GM21576 (cell line): ENCODE measurements at regions not wholly inside any gene's neighbourhood (a gene's known extent, or its start where the extent isn't known, plus 50 kb on each side); places are given as distances from the start of the nearest gene placed in this dataset.

Experiments
- ATAC-seq: cut with Tn5 transposase; IDR thresholded peaks from one replicate; pipeline ENCODE4 v1.9.1; 2021; ENCODE audit warnings: mild to moderate bottlenecking, moderate library complexity; ENCODE audit not compliant: unreplicated experiment

DNA sequence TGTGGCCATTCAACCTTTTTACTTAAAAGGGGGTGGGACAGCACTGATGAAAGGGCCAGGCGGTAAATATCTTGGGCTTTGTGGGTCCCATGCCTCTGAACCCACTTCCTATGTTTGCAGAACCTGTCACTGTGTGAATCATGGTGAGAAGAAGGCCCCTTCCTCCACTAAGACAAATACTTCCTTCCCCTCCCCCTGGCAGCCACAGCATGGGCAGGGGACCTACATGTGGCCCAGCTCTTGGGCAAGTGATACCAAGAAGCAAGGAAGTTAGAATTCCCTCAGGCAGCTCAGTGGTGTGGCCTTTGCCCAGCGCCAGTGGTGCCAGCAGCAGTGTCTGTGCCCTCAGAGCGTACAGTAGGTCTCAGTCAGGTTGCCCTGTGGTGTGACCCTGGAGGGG, 168.6 kb downstream of the TRIM33 start:
- no peak for ATAC-seq

DNA sequence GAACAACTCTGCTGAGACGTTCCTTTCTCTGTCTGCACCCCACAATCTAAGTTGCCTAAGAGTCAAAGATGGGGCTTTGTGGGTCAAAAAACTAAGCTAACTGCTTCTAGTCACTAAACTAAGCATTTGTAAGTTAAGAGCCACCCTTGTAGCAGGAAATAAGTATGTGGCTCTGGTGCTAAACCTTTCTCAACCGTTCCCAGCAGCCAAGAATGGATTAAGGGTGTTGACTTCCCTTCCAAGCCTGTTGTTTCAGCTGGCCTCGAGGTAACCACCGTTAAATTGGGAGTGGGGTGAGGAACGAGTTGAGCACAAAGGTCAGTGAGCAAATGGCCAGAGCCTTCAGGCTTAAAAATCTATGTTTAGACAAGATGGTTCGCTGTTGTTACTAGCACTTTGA, 169.1 kb downstream of the TRIM33 start:
- no peak for ATAC-seq

DNA sequence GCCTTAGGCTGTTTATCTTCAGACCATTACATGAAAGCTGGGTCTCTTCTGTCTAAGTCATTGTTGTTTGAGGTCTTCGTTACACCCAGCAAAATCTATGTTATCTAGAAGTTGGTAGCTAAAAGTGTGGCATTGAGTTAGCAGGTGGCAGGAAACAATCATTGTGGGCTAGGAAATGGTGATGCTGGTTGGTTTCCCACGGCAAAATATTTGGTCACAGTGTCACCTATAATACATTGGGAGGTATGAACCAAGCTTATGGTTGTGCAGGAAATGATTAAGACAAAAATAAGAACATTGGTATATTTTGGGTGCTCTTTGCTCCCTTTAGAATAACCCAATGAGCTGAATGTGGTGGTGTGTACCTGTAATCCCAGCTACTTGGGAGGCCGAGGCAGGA, 169.7 kb downstream of the TRIM33 start:
- ATAC-seq: no peak

DNA sequence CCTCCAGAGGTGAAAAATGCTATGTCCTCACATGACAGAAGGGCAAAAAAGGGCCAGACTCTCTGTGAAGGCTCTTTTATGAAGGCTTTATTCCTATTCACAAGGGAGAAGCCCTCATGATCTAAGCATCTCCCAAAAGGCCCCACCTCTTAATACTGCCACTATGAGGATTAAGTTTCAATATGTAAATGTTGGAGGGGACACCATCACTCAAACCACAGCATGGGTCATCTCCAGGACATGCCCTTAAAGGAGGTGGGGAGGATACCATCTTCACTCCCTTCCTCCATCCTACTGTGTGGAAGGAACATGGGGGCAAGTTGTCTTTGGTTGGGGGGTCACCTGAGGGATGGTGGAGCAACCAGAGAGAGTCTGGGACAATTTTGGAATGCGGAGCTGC, 170.1 kb downstream of the TRIM33 start:
- ATAC-seq: no peak

DNA sequence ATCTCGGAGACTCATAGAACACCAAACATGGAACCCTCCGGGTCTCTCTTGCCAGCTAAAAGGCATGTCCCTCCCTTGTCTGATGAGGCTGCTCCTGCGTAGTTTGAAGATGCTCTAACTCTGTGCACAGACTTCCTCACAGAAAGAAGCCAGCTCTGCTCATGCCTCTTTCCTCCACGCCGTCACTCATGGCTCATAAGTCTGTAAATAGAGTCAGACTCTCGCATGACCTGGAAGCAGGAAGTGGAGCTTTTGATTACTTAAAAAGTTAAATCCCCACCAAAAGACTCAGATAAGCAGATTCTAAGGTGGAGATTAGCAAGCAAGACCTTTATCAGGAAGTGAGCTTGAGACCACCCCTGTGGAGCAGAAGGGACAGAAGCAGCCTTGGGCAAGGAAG, 171.6 kb downstream of the TRIM33 start:
- ATAC-seq: no peak

DNA sequence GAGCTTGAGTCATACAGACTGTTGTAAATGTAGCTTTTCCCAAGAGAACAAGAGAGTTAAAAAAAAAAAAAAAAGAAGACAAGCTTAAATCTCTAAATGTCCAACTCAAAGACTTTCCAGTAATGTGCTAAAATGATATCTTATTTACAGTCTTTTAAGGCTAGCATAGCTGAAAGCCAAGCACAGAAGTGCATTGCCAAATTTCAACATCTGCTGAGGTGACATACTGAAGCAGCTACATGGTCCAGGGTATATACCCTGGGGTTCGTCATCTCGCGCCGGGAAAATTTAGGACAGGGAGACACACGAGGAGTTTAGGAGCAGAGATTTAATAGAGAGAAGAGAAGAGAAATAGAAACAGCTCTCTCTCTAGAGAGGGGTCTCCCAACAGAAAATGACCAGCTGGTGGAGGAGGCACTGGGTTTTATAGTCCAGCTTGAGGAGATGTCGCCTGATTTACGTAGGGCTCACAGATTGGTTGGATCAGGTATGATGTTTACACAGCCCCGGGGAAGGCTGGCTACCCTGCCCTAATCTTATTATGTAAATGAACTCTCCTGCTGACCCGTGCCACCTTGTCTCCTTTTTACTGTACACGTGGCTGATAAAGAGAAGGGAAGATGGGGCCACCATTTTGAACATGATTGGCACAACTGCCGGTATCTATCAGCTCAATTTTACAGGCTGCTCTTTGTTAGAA, 172.7 kb downstream of the TRIM33 start:
- no peak for ATAC-seq

DNA sequence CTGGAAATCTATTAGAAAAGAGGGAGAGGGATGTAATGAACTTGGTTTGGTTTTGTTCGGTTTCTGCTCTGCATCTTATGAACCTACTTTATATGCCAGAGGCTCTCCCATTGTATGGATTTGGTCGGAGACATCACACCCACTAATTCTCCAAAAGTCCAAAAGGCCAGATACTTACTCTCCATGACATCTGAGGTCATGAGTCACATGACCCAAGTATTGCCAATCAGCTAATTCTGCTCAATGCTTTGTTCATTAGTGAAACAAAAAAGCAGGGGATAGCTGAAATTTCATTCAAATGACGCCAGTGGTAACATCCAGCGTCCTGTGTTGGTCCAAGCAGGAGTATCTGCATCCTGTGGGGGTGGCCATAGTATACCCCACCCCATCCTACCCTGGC, 173.6 kb downstream of the TRIM33 start:
- no peak for ATAC-seq

DNA sequence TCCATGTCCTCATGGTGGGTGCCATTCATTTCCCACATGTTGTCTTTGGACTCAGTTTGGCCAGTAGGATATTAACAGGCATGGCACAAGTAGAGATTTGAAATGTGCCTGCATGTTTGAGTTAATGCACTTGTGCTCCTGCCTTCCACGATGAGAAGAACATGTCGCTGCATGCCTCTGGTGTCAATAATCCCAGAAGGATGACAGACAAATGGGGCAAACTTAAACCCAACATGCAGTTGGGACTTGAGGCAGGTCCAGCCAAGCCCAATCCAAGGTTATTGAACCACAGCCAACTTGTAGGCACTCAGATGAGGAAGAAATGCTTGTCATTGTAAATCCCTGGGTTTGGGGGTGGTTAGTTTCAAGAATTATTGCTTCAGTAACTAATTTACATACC, 174.6 kb downstream of the TRIM33 start:
- ATAC-seq: no peak

DNA sequence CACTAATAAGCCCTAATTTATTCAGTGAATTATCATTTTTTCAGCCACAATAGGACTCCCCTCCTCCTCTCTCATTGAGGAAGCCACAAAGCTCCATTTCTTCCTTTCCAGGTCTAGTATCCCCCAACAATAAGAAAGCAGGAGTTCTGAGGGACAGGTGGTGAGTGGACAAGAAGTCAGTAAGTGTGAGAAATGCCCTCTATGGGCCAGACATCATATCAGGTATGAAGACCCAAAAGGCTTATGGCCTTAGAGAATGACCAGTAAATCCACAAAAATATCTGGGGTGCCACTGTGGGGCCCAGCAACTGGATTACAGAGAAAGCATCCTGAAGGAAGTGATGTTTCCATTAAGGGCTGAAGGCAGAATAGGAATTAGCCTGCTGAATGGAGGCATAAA, 175.7 kb downstream of the TRIM33 start:
- ATAC-seq: no peak

DNA sequence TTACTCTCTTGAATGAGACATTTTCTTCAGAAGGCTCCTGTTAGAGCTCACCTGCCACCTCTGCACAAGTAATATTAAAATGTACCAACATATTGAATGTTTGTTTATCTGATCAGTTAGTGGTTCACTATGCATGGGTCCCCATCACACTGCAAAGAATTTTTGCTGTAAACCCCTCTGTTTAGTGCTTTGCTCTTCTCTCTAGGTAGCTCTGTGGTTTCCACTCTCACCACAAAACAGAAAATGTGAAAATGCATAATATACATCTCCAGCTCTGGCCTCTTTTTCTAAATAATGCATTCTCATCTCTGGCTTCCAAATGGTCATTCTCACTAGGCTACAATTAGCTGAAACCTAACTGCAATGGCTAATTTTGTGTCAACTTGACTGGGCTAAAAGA, 176.7 kb downstream of the TRIM33 start:
- no peak for ATAC-seq

DNA sequence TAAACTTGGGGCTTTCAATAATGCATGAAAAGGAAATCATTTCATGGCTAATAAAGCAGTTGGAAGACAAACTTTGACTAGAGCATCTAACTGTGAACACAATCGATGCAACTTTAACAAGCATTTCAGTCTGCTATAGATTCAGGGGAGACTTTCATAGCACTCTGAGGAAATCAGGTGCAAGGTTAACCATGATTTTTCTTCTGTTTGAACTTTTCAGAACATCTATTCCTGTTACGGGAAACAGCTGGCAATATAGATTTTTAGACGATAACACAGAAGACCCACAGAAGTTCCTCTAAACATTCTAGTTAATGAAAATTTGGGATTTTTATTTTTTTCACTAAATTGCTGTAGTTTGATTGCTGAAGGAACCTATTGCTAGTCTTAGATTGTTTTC, 177.3 kb downstream of the TRIM33 start:
- no peak for ATAC-seq

DNA sequence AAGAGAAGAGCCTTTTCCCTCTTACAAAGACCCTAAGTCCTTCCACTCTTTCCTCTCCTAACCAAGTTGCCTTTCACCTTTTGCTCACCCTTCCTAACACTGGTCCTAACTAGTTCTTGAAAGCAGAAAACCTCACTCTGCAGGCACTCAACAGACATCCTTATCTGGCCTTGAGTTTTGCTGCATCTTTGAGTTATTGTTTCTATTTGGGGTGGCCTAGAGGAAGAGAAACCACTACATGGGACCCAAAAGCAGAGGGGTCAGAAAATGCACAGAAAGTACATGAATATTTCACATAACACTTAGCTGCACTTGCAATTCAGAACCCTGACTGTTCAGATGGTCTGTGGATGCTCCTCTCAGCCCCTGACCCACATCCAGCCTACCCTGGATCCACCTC, 178.3 kb upstream of the SYT6 start:
- ATAC-seq: no peak

DNA sequence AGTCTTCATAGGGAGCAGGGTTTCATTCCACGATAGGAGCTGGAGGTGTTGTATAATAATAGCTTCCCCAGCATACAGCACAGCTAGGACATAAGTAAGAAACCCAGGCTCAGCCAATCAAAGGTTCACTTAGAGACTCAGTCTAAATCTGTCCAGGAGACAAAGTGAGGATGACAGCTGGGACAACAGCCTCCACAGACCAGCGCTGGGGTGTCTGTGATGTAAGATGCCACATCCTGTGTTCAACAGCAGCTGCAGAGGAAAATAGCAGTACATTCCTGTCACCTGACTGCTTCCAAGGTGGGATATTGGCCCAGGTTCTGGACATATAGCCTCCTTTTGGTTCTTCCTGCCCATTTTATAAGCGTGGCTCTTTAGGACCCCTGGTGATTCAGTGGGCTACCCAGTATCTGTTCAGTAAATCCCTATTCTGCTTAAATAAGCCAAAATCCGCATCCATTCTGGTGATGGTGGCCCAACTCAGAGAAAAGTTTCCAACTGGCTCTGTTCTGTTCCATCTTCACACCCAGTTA, 176.8 kb upstream of the SYT6 start:
- ATAC-seq: no peak

DNA sequence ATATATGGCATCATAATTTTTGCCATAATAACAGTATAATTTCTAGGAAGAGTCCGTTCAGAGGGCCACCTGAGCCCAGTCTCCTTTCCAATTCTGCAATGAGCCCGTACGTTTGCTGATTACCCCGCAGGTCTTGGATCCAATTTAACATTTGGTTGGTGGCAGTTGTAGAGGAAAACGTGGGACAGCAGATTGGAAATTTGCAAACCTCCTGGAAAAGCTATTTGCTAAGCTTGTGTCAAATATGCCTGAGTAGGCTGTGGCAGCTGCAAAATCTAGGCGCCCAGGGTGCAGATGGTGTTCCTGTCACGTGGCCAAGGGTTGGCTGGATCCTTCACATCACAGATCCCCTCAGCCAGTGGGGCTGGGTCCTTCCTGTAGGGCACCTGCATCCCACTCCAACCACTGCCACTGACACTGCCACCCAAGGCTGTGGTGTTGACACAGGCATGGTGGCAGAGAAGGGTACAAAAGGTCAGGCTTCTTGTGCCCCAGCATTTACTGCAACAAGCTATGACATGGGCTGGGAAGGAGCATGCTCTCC, 174.8 kb upstream of the SYT6 start:
- ATAC-seq: no peak

DNA sequence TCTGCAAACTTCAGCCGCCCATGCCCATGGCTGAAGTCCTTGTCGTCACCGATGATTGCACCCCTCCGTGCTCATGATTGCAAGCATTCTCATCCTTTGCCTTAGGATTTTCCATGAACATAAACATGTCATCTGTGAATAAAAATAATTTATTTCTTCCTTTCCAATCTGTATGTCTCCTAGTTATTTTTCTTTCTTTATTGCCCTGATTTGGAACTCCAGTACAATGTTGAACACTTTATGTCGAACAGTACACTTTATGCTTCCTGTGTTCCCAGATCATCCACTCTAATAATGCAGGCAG, 170.9 kb upstream of the SYT6 start:
- ATAC-seq: no peak

DNA sequence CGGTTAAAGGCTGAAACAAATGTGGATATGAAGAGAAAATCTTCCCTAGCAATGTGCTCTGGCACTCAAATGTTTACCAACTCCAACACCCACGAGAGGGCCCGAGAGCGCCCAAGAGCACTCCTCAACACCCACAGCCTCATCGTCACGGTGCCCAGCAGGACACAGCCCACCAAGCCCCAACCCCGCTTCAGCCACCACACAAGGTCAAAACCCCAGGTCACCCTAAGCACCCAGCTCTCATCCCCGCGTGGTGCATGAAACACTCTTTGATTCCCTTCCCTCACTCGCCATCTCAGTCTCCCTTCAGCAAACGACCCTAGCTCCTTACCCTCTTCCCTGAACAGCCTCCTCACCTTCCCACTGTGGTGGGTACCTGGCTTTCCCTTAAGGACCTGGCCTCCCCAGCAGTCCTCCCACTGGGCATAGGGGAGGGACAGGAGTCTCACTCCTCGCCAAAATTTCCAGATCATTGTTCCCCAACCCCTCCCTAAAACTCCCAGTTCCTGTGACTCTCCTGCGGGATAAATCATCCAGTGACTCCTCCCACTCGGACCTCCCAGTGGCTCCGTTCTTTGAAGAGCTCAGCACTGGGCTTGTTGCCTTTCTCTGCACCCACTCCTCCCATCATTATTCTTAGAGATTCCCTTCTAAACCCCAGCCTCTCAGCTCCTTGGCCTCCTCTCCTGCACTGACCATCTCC, 170.4 kb upstream of the SYT6 start:
- no peak for ATAC-seq

DNA sequence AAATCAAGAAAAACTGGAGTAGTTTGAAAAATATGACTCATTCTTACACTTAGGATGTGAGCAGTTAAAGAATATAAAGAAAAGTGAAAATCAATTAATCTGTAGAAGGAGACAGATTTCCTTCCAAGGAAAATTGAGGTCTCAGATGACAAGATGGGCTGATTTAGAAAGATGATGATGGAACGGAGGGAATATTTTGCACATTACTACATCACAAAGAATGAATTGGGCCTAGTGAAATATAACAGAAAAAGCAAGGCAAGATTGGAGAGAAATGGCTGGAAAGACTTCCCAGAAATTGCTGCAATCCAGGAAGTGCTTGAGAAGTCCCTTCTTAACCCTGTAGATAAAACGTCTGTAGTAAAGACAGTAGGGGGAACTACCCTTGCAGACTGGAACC, 169.1 kb upstream of the SYT6 start:
- ATAC-seq: no peak

DNA sequence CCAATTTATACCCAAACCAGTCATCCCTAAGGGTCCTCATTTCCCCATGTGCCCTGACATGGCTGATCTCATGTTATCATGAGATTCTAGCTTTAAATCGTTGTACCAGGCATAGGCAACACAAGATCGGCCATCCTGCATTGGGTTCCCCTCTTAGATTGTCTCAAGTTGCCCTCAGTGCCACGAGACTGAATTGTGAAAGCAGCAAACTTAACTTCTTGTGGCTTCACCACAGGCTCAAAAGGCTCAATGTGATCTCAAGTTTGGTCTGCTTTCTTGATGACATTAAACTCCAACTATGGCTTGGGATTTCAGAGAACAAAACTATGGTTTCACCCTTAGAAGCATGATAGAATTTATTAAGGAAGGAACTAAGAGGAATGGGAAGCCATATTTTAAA, 168.5 kb upstream of the SYT6 start:
- no peak for ATAC-seq

DNA sequence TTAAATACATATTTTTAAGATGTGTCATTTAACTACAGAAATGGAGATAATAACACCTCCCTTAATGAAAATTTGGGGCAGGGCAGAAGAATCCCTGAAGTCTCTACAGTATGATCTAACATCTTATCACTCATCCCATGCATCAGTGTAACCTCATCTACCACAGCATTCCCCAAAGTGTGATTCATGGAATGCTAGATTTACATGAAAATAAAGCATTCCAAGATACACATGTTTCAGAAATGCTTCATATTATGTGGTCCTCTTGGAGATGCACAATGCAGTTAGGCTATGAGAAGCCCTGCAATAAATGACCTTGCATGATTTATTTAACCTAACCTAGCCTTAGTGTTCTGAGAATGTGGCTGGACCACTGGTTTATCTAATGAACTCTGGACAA, 166.9 kb upstream of the SYT6 start:
- no peak for ATAC-seq

DNA sequence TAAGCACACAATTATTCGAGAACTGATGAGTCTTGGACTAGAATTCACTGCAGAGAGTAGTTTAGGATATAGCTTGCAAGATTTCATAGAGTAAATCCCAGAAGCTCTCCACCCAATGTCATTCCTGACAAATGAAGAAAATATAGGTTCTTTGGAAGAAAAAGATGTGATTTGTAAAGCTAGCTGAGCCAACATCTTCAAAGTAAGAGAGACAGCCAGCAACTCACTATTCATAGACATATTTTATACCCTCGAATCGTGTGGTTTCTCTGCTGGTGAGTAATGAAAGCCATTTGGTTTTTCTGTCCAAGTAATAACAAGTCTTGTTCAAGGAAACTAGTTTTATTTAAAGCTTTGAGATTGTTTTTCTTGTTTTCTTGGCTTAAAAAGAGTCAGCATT, 165.7 kb upstream of the SYT6 start:
- ATAC-seq: no peak

DNA sequence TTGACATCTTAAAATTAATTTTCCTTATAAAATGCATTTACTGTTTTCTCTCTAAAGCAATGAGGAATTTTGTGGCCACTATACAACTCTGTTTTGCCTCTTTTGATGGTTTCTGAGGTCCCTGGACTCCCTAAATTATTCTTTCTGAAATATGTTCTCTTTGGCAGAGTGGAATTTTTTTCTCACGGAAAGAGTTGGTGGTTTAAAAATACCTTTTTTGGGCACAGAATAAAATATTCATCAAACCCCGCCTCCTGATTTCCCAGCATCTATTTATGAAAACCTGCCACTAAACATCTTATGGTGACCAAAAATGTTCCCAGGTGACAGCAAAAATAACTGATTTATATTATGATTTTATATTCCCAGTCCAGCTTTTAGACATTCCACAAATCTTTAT, 165.3 kb upstream of the SYT6 start:
- ATAC-seq: no peak

DNA sequence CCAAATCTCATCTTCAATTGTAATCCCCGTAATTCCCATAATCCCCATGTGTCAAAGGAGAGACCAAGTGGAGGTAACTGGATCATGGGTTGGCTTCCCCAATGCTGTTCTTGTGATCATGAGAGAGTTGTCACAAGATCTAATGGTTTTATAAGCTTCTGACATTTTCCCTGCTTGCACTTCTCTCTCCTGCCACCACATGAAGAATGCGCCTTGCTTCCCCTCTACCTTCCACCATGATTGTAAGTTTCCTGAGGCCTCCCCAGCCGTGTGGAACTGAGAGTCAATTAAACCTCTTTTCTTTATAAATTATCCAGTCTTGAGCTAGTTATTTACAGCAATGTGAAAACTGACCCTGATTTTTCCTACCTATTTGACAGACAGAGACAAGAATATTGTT, 162.5 kb upstream of the SYT6 start:
- ATAC-seq: no peak

DNA sequence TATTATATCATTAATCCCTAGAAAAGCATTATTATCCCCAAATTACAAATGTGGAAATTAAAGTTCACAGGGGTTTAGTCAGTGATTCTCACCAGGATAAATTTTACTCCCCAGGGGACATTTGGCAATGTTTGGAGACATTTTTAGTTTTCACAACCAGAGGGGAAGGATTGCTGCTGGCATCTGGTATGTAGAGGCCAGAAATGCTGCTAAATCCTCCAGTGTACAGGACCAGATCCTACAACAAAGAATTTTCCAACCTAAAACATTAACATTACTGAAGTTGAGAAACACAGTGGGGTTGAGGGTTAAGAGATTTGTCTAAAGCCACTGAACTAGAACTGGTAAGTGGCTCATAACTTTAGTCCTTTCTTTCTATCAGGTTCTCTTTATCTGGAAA, 162.0 kb upstream of the SYT6 start:
- ATAC-seq: no peak
